DND-41 (cell line): ENCODE measurements at regions not wholly inside any gene's neighbourhood (a gene's known extent, or its start where the extent isn't known, plus 50 kb on each side); places are given as distances from the start of the nearest gene placed in this dataset.

Source experiments
- ATAC-seq: fragments of 200-7000 bp; cut with Tn5 transposase; 3 replicates; pipeline ENCODE4 v1.9.1; 2021; ENCODE audit warnings: low read depth; ENCODE audit not compliant: insufficient read depth
- DNase-seq: peaks from one replicate; pipeline ENCODE4 v3.0.0-alpha.2; 2020
- H2AFZ ChIP-seq: 2 replicates; pipeline ENCODE4 v1.6.0; 2012; ENCODE audit warnings: low read depth, low read length
- H3K27ac ChIP-seq: 2 replicates; pipeline ENCODE4 v1.5.1; 2012; ENCODE audit warnings: low read length, inconsistent platforms
- H3K27me3 ChIP-seq: fragments of 200-600 bp; sonication (generic); 2 replicates; pipeline ENCODE4 v1.6.0; 2012; ENCODE audit warnings: low read length, mild to moderate bottlenecking, inconsistent platforms; ENCODE audit not compliant: insufficient read depth, poor library complexity
- H3K36me3 ChIP-seq: 2 replicates; pipeline ENCODE4 v1.5.1; 2012; ENCODE audit warnings: low read length, inconsistent platforms; ENCODE audit not compliant: insufficient read depth
- H3K4me1 ChIP-seq: 2 replicates; pipeline ENCODE4 v1.5.1; 2012; ENCODE audit warnings: mild to moderate bottlenecking, low read length; ENCODE audit not compliant: insufficient read depth
- H3K4me2 ChIP-seq: 2 replicates; pipeline ENCODE4 v1.6.0; 2012; ENCODE audit warnings: mild to moderate bottlenecking, moderate library complexity, low read length, inconsistent platforms; ENCODE audit not compliant: insufficient read depth
- H3K4me3 ChIP-seq, 2 experiments: fragments of 200-600 bp in 1 of 2; shearing (Covaris generic) in 1 of 2; 2 replicates each; pipeline ENCODE4 v1.5.1; 2012 to 2016; ENCODE audit warnings: inconsistent platforms in 2 of 2, low read length in 2 of 2, mild to moderate bottlenecking in 2 of 2, low read depth in 1 of 2, moderate library complexity in 1 of 2
- H3K79me2 ChIP-seq: 2 replicates; pipeline ENCODE4 v1.6.0; 2012; ENCODE audit warnings: low read length, inconsistent platforms; ENCODE audit not compliant: insufficient read depth
- H3K9ac ChIP-seq: 2 replicates; pipeline ENCODE4 v1.6.0; 2012; ENCODE audit warnings: low read depth, mild to moderate bottlenecking, inconsistent platforms, low read length, moderate library complexity
- H3K9me3 ChIP-seq: 2 replicates; pipeline ENCODE4 v1.5.1; 2012; ENCODE audit warnings: low read length, moderate library complexity, mild to moderate bottlenecking, inconsistent platforms; ENCODE audit not compliant: insufficient read depth, severe bottlenecking
- H4K20me1 ChIP-seq: 2 replicates; pipeline ENCODE4 v1.6.0; 2012; ENCODE audit warnings: low read length; ENCODE audit not compliant: insufficient read depth
- CTCF ChIP-seq: IDR thresholded peaks from 2 replicates; pipeline ENCODE4 v1.5.1; 2012; ENCODE audit warnings: borderline replicate concordance, low read length, moderate library complexity, mild to moderate bottlenecking; ENCODE audit not compliant: poor library complexity, severe bottlenecking; ENCODE audit errors: extremely low read depth
- EZH2 ChIP-seq: IDR thresholded peaks from 3 replicates; pipeline ENCODE4 v1.6.1; 2012; ENCODE audit warnings: borderline replicate concordance, low read depth, mild to moderate bottlenecking, moderate library complexity, low read length, inconsistent platforms; ENCODE audit not compliant: severe bottlenecking

GRCh38 chr15:77715860-77716259, 83.1 kb upstream of the LINGO1 start:
- no peak for ATAC-seq
- no peaks in the 10 kb centered on the region for H3K4me1 ChIP-seq
- TF ChIP-seq CTCF, result no peak
- no peak for TF ChIP-seq EZH2
- H3K4me3 ChIP-seq, result no peak overlapping the region
- no peaks in the 10 kb centered on the region for H3K27me3 ChIP-seq
- no peaks in the 10 kb centered on the region for H3K79me2 ChIP-seq
- no peaks in the 10 kb centered on the region for H3K36me3 ChIP-seq
- no peak for DNase-seq
- no peak overlapping the region for H3K9ac ChIP-seq
- H4K20me1 ChIP-seq, result no peaks in the 10 kb centered on the region; the same call in 1 of the 2 replicates
- no peak overlapping the region for H3K4me2 ChIP-seq
- H3K9me3 ChIP-seq, result no peaks in the 10 kb centered on the region
- no peak overlapping the region for H2AFZ ChIP-seq
- H3K27ac ChIP-seq, result no peak overlapping the region

- ATAC-seq, result no peak
These were observed 82.3 kb upstream of the LINGO1 start for GRCh38 chr15:77715051-77715450.

GRCh38 chr15:77714555-77714954, 81.8 kb upstream of the LINGO1 start:
- no peaks in the 10 kb centered on the region for H3K79me2 ChIP-seq
- TF ChIP-seq EZH2, result no peak
- no peak for TF ChIP-seq CTCF
- ATAC-seq (no peak), DNase-seq (no peak)
- no peak overlapping the region for H3K4me2 ChIP-seq
- H4K20me1 ChIP-seq, result peaks cover 3% of the 10 kb centered on the region
- H3K4me3 ChIP-seq, result no peak overlapping the region
- no peak overlapping the region for H3K9ac ChIP-seq
- no peaks in the 10 kb centered on the region for H3K4me1 ChIP-seq
- no peaks in the 10 kb centered on the region for H3K9me3 ChIP-seq
- H2AFZ ChIP-seq, result no peak overlapping the region
- no peaks in the 10 kb centered on the region for H3K36me3 ChIP-seq
- no peaks in the 10 kb centered on the region for H3K27me3 ChIP-seq
- H3K27ac ChIP-seq, result no peak overlapping the region

More at GRCh38 chr15:77715051-77715450, 82.3 kb upstream of the LINGO1 start:
- Histone ChIP-seq H4K20me1 (no peaks in the 10 kb centered on the region; the same call in 1 of the 2 replicates), H3K36me3 (no peaks in the 10 kb centered on the region), H3K4me2 (no peak overlapping the region), H3K9me3 (no peaks in the 10 kb centered on the region), H3K4me1 (no peaks in the 10 kb centered on the region), H3K9ac (no peak overlapping the region), H3K27ac (no peak overlapping the region), H3K79me2 (no peaks in the 10 kb centered on the region), H2AFZ (no peak overlapping the region), H3K27me3 (no peaks in the 10 kb centered on the region), H3K4me3 (no peak overlapping the region)
- TF ChIP-seq EZH2 (no peak), CTCF (no peak)
- no peak for DNase-seq

- no peak overlapping the region for H3K27ac ChIP-seq
- H2AFZ ChIP-seq, result no peak overlapping the region
- TF ChIP-seq EZH2, result no peak
- peaks cover 4% of the 10 kb centered on the region for H4K20me1 ChIP-seq
- no peak overlapping the region for H3K4me3 ChIP-seq
- H3K9ac ChIP-seq, result no peak overlapping the region
- H3K79me2 ChIP-seq, result no peaks in the 10 kb centered on the region
- no peaks in the 10 kb centered on the region for H3K4me1 ChIP-seq
- no peak overlapping the region for H3K4me2 ChIP-seq
- no peaks in the 10 kb centered on the region for H3K36me3 ChIP-seq
- H3K9me3 ChIP-seq, result no peaks in the 10 kb centered on the region
- no peaks in the 10 kb centered on the region for H3K27me3 ChIP-seq
- ATAC-seq (no peak), DNase-seq (no peak)
These were observed 81.3 kb upstream of the LINGO1 start for GRCh38 chr15:77714023-77714422.
